ENCODE measurements at regions not wholly inside any gene's neighbourhood (a gene's known extent, or its start where the extent isn't known, plus 50 kb on each side); places are given as distances from the start of the nearest gene placed in this dataset.

DNA sequence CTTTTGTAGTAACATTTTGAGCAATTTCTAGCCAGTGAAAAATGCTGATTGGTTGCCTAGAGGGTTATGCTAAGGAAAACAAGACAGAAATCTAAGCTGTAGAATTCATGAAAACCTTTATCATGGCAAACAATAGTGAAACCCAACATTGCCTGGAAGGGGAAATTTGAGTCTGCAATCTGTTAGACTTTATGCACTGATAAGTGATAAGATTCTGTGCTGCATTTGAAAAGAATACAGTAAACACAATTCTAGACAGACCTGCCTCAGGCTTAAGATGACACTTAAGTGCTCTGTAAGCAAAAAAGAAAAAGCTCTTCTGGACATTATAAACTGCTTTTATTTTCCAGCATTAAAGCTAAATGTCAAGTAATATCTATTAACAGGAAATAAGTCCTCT, 519.3 kb downstream of the ISL1 start:
- TF ChIP-seq POLR2AphosphoS5 (IDR thresholded peaks at IDR 0.05; ENCODE audit: low read depth, low read length) = no peak
- TF ChIP-seq POLR2A (IDR thresholded peaks at IDR 0.05; ENCODE audit: low read depth, low read length) = no peak
- no peak for TF ChIP-seq POU2F2 (IDR thresholded peaks at IDR 0.05; ENCODE audit: low read depth, low read length)
- no peak for TF ChIP-seq SPI1 (IDR thresholded peaks at IDR 0.05; ENCODE audit: low read depth, low read length)
- no peak for TF ChIP-seq TAF1 (IDR thresholded peaks at IDR 0.05; ENCODE audit: low read depth, low read length)
